Gastroesophageal sphincter (tissue), 4 donors: ENCODE measurements at regions not wholly inside any gene's neighbourhood (a gene's known extent, or its start where the extent isn't known, plus 50 kb on each side); places are given as distances from the start of the nearest gene placed in this dataset.

ENCODE experiments used
- ATAC-seq: fragments of 150-250 bp; one replicate; pipeline ENCODE4 v1.9.1; 2016; ENCODE audit warnings: mild to moderate bottlenecking, moderate library complexity
- H3K27ac ChIP-seq, 4 donors: fragments of 200-600 bp; sonication (generic) in 3 of 4; 1 replicate in 3 of 4; 2 replicates in 1 of 4; pipeline ENCODE4 v1.5.1; 2016 to 2019
- H3K27me3 ChIP-seq: fragments of 200-600 bp; sonication (generic); one replicate; pipeline ENCODE4 v1.5.1; 2019
- H3K36me3 ChIP-seq, 2 donors: fragments of 200-600 bp; sonication (generic); one replicate each; pipeline ENCODE4 v1.5.1; 2019; ENCODE audit warnings: control low read depth in 1 of 2
- H3K4me1 ChIP-seq, 3 donors: fragments of 200-600 bp; sonication (generic); 1 replicate in 2 of 3; 2 replicates in 1 of 3; pipeline ENCODE4 v1.5.1; 2016 to 2019; ENCODE audit warnings: control low read depth in 2 of 3
- H3K4me3 ChIP-seq, 2 donors: fragments of 200-600 bp; sonication (generic); one replicate each; pipeline ENCODE4 v1.5.1; 2019; ENCODE audit warnings: mild to moderate bottlenecking in 1 of 2, moderate library complexity in 1 of 2
- H3K9me3 ChIP-seq, 3 donors: fragments of 200-600 bp; sonication (generic); one replicate each; pipeline ENCODE4 v1.5.1; 2017 to 2019; ENCODE audit warnings: control low read depth in 2 of 3
- EP300 ChIP-seq: sonication (generic); formaldehyde crosslinking; IDR thresholded peaks from one replicate; pipeline ENCODE4 v1.6.1; 2017; ENCODE audit warnings: antibody characterized with exemption, mild to moderate bottlenecking
- POLR2A ChIP-seq, 2 donors: fragments of 450-650 bp; IDR thresholded peaks; one replicate each; pipeline ENCODE4 v1.6.1; 2017; ENCODE audit warnings: antibody characterized with exemption in 2 of 2, mild to moderate bottlenecking in 2 of 2, moderate library complexity in 1 of 2
- POLR2AphosphoS5 ChIP-seq: sonication (generic); formaldehyde crosslinking; IDR thresholded peaks from one replicate; pipeline ENCODE4 v1.6.1; 2017; ENCODE audit warnings: antibody characterized with exemption
- WGBS, 2 donors: methylation state at CpG; one replicate each; pipeline ENCODE4 v1.1.5; 2018; ENCODE audit warnings: low coverage in 1 of 2; 5-methylcytosine and 5-hydroxymethylcytosine counted together
- TF ChIP-seq, protein P1 (sequence below), 4 experiments: fragments of 200-600 bp in 2 of 4; fragments of 450-650 bp in 2 of 4; sonication (generic) in 1 of 4; IDR thresholded peaks; one replicate each; pipeline ENCODE4 v1.5.1; 2017 to 2019; ENCODE audit warnings: antibody characterized with exemption in 4 of 4, mild to moderate bottlenecking in 2 of 4, moderate library complexity in 2 of 4

DNA sequence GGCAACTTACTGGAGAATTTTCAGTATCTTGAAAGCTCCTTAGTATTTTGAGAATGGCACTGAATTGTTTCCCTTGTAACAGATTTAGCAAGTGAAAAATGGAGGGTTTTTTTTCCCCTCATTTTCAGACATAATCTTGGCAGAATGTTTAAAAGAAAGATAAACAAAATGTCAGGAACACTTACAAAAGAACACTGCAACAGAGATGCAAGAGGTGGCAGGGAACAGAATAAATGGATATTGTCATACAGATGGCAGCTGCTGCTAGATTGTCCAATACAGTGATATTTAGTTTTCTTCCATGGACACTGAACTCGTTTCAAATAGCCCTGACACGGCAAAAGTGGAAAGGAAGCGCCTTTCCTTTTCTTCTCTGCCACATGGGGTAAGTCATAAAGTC lies 76.9 kb upstream of the ZNF608 start:
- Histone ChIP-seq H3K36me3 (no peaks in the 10 kb centered on the region), H3K27me3 (no peaks in the 10 kb centered on the region), H3K4me1 (peaks cover 6 to 25% (median 8%) of the 10 kb centered on the region in 3 donors), H3K4me3 (no peak overlapping the region), H3K9me3 (no peaks in the 10 kb centered on the region), H3K27ac (peak overlapping the region; percentile 23 to 62 (median 30))
- ATAC-seq, result peak; percentile 51
- 14 to 17% methylated on average over 3 of the region's 3 CpGs for WGBS, 2 donors
- TF ChIP-seq EP300 (no peak), POLR2A (IDR thresholded peaks at IDR 0.05) (no peak), POLR2AphosphoS5 (peak; percentile 40)
- TF ChIP-seq, protein P1, sequence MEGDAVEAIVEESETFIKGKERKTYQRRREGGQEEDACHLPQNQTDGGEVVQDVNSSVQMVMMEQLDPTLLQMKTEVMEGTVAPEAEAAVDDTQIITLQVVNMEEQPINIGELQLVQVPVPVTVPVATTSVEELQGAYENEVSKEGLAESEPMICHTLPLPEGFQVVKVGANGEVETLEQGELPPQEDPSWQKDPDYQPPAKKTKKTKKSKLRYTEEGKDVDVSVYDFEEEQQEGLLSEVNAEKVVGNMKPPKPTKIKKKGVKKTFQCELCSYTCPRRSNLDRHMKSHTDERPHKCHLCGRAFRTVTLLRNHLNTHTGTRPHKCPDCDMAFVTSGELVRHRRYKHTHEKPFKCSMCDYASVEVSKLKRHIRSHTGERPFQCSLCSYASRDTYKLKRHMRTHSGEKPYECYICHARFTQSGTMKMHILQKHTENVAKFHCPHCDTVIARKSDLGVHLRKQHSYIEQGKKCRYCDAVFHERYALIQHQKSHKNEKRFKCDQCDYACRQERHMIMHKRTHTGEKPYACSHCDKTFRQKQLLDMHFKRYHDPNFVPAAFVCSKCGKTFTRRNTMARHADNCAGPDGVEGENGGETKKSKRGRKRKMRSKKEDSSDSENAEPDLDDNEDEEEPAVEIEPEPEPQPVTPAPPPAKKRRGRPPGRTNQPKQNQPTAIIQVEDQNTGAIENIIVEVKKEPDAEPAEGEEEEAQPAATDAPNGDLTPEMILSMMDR (IDR thresholded peaks at IDR 0.05), result peak in 1 of 4 experiments; percentile 2

DNA sequence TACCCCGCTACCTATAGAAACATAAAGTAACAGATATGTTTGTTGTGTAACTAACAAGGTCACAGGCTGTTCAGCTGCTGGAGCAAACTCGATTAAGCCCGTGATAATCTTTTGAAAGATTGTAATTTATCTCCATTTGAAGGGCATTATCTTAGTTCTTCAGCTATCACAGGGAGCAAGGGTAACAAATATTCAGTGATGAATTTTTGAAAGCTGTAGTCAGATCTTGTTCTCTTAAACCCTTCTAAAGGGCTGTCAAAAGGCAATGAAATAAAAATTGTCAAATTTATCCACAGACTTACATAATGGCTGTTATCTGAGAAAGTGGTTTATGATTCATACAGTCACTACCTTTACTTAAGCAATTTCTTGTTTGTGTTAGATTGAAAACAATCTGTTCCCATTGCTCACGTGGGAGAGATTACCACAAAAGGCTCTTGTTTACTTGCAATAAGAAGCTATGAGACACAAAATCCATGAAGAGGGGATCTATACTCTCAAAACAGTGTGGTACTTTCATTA lies 78.3 kb upstream of the ZNF608 start:
- peak; percentile 55 for TF ChIP-seq POLR2AphosphoS5
- TF ChIP-seq POLR2A (IDR thresholded peaks at IDR 0.05), result no peak
- no peak for TF ChIP-seq EP300
- TF ChIP-seq, protein P1 (IDR thresholded peaks at IDR 0.05), result no peak
- Histone ChIP-seq H3K27me3 (no peaks in the 10 kb centered on the region), H3K4me3 (no peak overlapping the region), H3K27ac (no peak overlapping the region), H3K9me3 (no peaks in the 10 kb centered on the region), H3K4me1 (peaks cover 6 to 25% (median 8%) of the 10 kb centered on the region in 3 donors), H3K36me3 (no peaks in the 10 kb centered on the region)
- WGBS, 2 donors, result 58 to 67% methylated on average over 4 of the region's 4 CpGs
- ATAC-seq, result peak; percentile 60

DNA sequence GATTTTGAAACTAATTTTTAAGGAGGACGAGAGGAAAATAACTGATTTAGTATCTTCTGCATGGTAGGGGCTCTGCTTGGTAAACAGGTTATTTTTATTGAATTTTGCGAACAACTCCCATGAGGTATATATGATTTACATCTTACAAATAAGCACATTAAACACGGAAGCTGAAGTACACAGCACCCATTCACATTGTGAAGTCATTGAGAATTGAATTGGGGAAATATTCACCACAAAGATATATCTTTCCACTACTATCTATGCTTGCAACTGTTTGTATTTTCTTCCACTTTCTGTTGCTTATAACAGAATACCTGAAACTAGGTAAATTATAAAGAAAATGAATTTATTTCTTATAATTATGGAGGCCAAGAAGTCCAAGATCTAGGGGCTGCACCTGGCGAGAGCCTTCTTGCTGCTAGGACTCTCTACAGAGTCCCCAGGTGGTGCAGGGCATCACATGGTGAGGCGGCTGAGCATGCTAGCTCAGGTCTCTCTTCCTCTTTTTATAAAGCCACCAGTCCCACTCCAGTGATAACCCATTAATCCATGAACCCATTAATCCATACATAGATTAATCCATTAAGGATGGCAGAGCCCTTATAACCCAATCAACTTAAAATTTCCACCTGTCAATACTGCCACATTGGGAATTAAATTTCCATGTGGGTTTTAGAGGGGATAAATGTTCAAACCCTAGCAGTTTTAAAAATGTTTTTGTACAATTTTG lies 79.0 kb upstream of the ZNF608 start:
- peaks cover 6 to 25% (median 8%) of the 10 kb centered on the region in 3 donors for H3K4me1 ChIP-seq
- TF ChIP-seq POLR2A (IDR thresholded peaks at IDR 0.05) (no peak), EP300 (no peak), POLR2AphosphoS5 (no peak)
- TF ChIP-seq, protein P1 (IDR thresholded peaks at IDR 0.05), result no peak
- no peak for ATAC-seq
- H3K9me3 ChIP-seq, result no peaks in the 10 kb centered on the region
- H3K4me3 ChIP-seq, result no peak overlapping the region
- H3K27ac ChIP-seq, result no peak overlapping the region
- 88 to 93% methylated on average over 5 of the region's 5 CpGs for WGBS, 2 donors
- H3K27me3 ChIP-seq, result no peaks in the 10 kb centered on the region
- H3K36me3 ChIP-seq, result no peaks in the 10 kb centered on the region

DNA sequence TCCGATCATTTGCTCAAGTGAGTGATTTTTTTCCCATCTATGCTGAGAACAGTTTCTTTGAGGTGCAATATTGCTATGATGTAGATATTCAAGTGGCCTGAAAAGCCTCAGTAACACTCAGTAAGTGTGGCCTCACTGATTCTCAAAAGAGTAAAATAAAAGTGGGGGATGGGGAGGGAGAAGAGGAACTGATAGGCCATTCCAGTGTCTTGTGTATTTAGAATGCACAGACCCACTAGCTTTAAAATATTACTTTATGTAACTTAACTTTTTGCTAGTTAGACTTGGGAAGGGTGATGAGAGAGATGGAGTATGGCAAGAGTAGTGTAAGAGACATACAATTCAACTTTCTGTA lies 79.5 kb upstream of the ZNF608 start:
- ATAC-seq, result no peak
- H3K9me3 ChIP-seq, result no peaks in the 10 kb centered on the region
- no peak for TF ChIP-seq POLR2AphosphoS5
- TF ChIP-seq, protein P1 (IDR thresholded peaks at IDR 0.05), result no peak
- TF ChIP-seq POLR2A (IDR thresholded peaks at IDR 0.05), result no peak
- TF ChIP-seq EP300, result no peak
- H3K27me3 ChIP-seq, result no peaks in the 10 kb centered on the region
- H3K27ac ChIP-seq, result no peak overlapping the region
- no peak overlapping the region for H3K4me3 ChIP-seq
- WGBS, 2 donors, result 100% methylated on average over 1 of the region's 1 CpG
- peaks cover 6 to 25% (median 8%) of the 10 kb centered on the region in 3 donors for H3K4me1 ChIP-seq
- H3K36me3 ChIP-seq, result no peaks in the 10 kb centered on the region

DNA sequence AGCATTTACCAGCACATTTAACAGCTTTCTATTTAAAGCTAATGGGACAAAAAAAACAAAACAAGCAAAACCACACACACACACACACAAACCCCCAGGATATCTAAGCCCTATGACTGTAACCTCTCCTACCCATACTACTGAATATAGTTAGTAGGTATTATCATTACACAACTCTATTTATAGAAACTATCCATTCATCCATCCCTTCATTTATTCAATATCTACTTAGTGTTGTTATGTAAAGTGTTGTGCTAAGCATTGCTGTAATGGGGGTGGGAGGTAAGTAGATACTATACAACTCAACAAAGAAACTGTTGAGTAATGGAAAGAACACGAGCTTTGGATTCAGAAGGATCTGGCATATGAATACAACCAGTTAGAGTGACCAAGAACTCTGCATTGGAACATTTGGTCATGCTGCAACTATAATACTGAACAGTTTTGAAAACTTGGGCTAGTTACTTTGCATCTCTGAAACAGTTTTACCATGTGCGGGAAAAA lies 82.3 kb upstream of the ZNF608 start:
- Histone ChIP-seq H3K36me3 (no peaks in the 10 kb centered on the region), H3K27me3 (no peaks in the 10 kb centered on the region), H3K4me3 (no peak overlapping the region), H3K27ac (no peak overlapping the region), H3K4me1 (peaks cover under 1 to 15% (median 6%) of the 10 kb centered on the region in 3 donors), H3K9me3 (peaks cover 0 to 19% (median 0%) of the 10 kb centered on the region in 3 donors)
- TF ChIP-seq POLR2AphosphoS5, result no peak
- TF ChIP-seq EP300, result no peak
- TF ChIP-seq, protein P1 (IDR thresholded peaks at IDR 0.05), result no peak
- no peak for TF ChIP-seq POLR2A (IDR thresholded peaks at IDR 0.05)
- ATAC-seq, result no peak
- 83 to 87% methylated on average over 2 of the region's 2 CpGs for WGBS, 2 donors
